ENCODE measurements at regions not wholly inside any gene's neighbourhood (a gene's known extent, or its start where the extent isn't known, plus 50 kb on each side); places are given as distances from the start of the nearest gene placed in this dataset.

- Histone ChIP-seq H4K20me1 (replicated peaks; ENCODE audit: control insufficient read depth, insufficient read depth, low read length) (no peaks in the 10 kb centered on the region), H3K36me3 (ENCODE audit: control insufficient read depth, insufficient read depth, low read length) (no peaks in the 10 kb centered on the region), H2AFZ (ENCODE audit: low read depth, low read length) (no peak overlapping the region), H3K27me3 (ENCODE audit: control insufficient read depth in 2 of 2, insufficient read depth in 2 of 2, low read length in 2 of 2) (no peaks in the 10 kb centered on the region), H3K4me2 (ENCODE audit: insufficient read depth, low read length) (no peak overlapping the region), H3K79me2 (ENCODE audit: control insufficient read depth, insufficient read depth, low read length) (no peaks in the 10 kb centered on the region), H3K4me3 (no peak overlapping the region), H3K4me1 (replicated peaks in 1 of 2; ENCODE audit: control insufficient read depth in 2 of 2, insufficient read depth in 2 of 2, low read length in 2 of 2) (no peaks in the 10 kb centered on the region), H3K9me3 (replicated peaks; ENCODE audit: control insufficient read depth, insufficient read depth, low read depth, low read length) (no peaks in the 10 kb centered on the region; the same call in 1 of the 2 replicates), H3K9ac (ENCODE audit: insufficient read depth in 1 of 2, low read depth in 2 of 2, low read length in 2 of 2) (no peak overlapping the region), H3K27ac (ENCODE audit: extremely low read depth, low read depth, low read length) (no peak overlapping the region), H3K9me1 (ENCODE audit: control insufficient read depth, insufficient read depth, low read length) (no peaks in the 10 kb centered on the region)
- intact Hi-C loops (cut with micrococcal nuclease) = no loop called here
- in situ Hi-C loops (cut with MboI) = no loop called here
- ChIA-PET CTCF (ENCODE audit: low intra/inter-chr PET ratio) (no interaction called here), POLR2A (no interaction called here)
- no peak for FAIRE-seq
- DNase-seq (ENCODE audit: extremely low read depth in 1 of 4, low spot score in 3 of 4) = no peak
- ATAC-seq = no peak
- WGBS (ENCODE audit: insufficient coverage, low coverage, missing lambda C conversion rate) = 0% methylated on average over 3 of the region's 3 CpGs
- no TSS peak for BruUV-seq (replicated peaks)
- TF ChIP-seq ZNF668 (CRISPR knock-in tag; IDR thresholded peaks at IDR 0.05) (no peak), ZNF217 (CRISPR knock-in tag; IDR thresholded peaks at IDR 0.05) (no peak), HOMEZ (CRISPR knock-in tag; IDR thresholded peaks at IDR 0.05) (no peak), TGIF2 (CRISPR knock-in tag; IDR thresholded peaks at IDR 0.05) (no peak), TSC22D4 (tag; IDR thresholded peaks at IDR 0.05) (no peak), ZNF592 (IDR thresholded peaks at IDR 0.05) (no peak), ZBED1 (IDR thresholded peaks at IDR 0.05) (no peak), HMGXB4 (CRISPR knock-in tag; IDR thresholded peaks at IDR 0.05) (no peak), PHTF2 (CRISPR knock-in tag; IDR thresholded peaks at IDR 0.05) (no peak), ZNF644 (tag; IDR thresholded peaks at IDR 0.05; ENCODE audit: low read depth) (no peak), SOX6 (IDR thresholded peaks at IDR 0.05) (no peak), BACH1 (tag; IDR thresholded peaks at IDR 0.05) (no peak), MYNN (IDR thresholded peaks at IDR 0.05) (no peak), MYNN (CRISPR knock-in tag; IDR thresholded peaks at IDR 0.05) (no peak), ZNF518B (CRISPR knock-in tag; IDR thresholded peaks at IDR 0.05) (no peak)
Measured at GRCh38 chr3:22306454-22306853, 555.4 kb upstream of the ZNF385D start.
